Left lung (tissue), 4 donors: ENCODE measurements at regions not wholly inside any gene's neighbourhood (a gene's known extent, or its start where the extent isn't known, plus 50 kb on each side); places are given as distances from the start of the nearest gene placed in this dataset.

Source experiments
- ATAC-seq: fragments of 200-7000 bp; cut with Tn5 transposase; one replicate; pipeline ENCODE4 v1.9.1; 2020; ENCODE audit warnings: moderate library complexity
- DNase-seq, 4 donors: peaks; one replicate each; pipeline ENCODE4 v3.0.0-alpha.2; 2013 to 2020
- H3K27ac ChIP-seq, 2 donors: fragments of 200-600 bp; sonication (generic) in 1 of 2; one replicate each; pipeline versions ENCODE4 v1.5.0 to v1.8.0; 2020 to 2021
- H3K27me3 ChIP-seq, 2 donors: fragments of 200-600 bp; sonication (generic) in 1 of 2; one replicate each; pipeline versions ENCODE4 v1.5.0 to v1.8.0; 2020 to 2021
- H3K36me3 ChIP-seq, 2 donors: fragments of 200-600 bp; sonication (generic) in 1 of 2; one replicate each; pipeline versions ENCODE4 v1.5.0 to v1.8.0; 2020 to 2021
- H3K4me1 ChIP-seq, 2 donors: fragments of 200-600 bp; one replicate each; pipeline ENCODE4 v1.8.0; 2021
- H3K4me3 ChIP-seq, 2 donors: fragments of 200-600 bp; sonication (generic) in 1 of 2; one replicate each; pipeline versions ENCODE4 v1.5.0 to v1.8.0; 2020 to 2021; ENCODE audit warnings: mild to moderate bottlenecking in 1 of 2
- H3K9me3 ChIP-seq, 2 donors: fragments of 200-600 bp; sonication (generic) in 1 of 2; one replicate each; pipeline versions ENCODE4 v1.5.0 to v1.8.0; 2020 to 2021
- intact Hi-C, 2 donors: fragments of 100-400 bp; cut with DNase I; formaldehyde crosslinking; loops; one replicate each; pipeline versions ENCODE4 v1.11.2 to v1.14.2; 2022
- TF ChIP-seq, protein P1 (sequence below), 2 donors: fragments of 200-600 bp; sonication (generic) in 1 of 2; IDR thresholded peaks; one replicate each; pipeline versions ENCODE4 v1.5.0 to v1.8.0; 2021; ENCODE audit warnings: antibody characterized with exemption in 2 of 2
- donor health status: DM: no; HTN: yes; CAD: no.
- donor health status: DM: no; HTN: no; CAD: no.

- Histone ChIP-seq H3K4me3 (no peak overlapping the region), H3K36me3 (no peaks in the 10 kb centered on the region), H3K27ac (no peak overlapping the region), H3K27me3 (no peaks in the 10 kb centered on the region), H3K9me3 (peaks cover 0 to 2% of the 10 kb centered on the region in 2 donors), H3K4me1 (no peaks in the 10 kb centered on the region)
- intact Hi-C loops: no loop called here
- no peak for DNase-seq
- ATAC-seq: no peak
- TF ChIP-seq, protein P1, sequence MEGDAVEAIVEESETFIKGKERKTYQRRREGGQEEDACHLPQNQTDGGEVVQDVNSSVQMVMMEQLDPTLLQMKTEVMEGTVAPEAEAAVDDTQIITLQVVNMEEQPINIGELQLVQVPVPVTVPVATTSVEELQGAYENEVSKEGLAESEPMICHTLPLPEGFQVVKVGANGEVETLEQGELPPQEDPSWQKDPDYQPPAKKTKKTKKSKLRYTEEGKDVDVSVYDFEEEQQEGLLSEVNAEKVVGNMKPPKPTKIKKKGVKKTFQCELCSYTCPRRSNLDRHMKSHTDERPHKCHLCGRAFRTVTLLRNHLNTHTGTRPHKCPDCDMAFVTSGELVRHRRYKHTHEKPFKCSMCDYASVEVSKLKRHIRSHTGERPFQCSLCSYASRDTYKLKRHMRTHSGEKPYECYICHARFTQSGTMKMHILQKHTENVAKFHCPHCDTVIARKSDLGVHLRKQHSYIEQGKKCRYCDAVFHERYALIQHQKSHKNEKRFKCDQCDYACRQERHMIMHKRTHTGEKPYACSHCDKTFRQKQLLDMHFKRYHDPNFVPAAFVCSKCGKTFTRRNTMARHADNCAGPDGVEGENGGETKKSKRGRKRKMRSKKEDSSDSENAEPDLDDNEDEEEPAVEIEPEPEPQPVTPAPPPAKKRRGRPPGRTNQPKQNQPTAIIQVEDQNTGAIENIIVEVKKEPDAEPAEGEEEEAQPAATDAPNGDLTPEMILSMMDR (IDR thresholded peaks at IDR 0.05): no peak
Measured at GRCh38 chr3:134095005-134095404, 65.3 kb upstream of the SLCO2A1 start.

- intact Hi-C loops: no loop called here
- DNase-seq (no peak), ATAC-seq (no peak)
- TF ChIP-seq, protein P1 (IDR thresholded peaks at IDR 0.05): no peak
- no peaks in the 10 kb centered on the region for H3K36me3 ChIP-seq
- no peaks in the 10 kb centered on the region for H3K27me3 ChIP-seq
- no peak overlapping the region for H3K4me3 ChIP-seq
- H3K9me3 ChIP-seq: peaks cover 0 to under 1% of the 10 kb centered on the region in 2 donors
- H3K4me1 ChIP-seq: no peaks in the 10 kb centered on the region
- H3K27ac ChIP-seq: no peak overlapping the region
Measured at GRCh38 chr3:134094491-134094890, 64.8 kb upstream of the SLCO2A1 start.

DNA sequence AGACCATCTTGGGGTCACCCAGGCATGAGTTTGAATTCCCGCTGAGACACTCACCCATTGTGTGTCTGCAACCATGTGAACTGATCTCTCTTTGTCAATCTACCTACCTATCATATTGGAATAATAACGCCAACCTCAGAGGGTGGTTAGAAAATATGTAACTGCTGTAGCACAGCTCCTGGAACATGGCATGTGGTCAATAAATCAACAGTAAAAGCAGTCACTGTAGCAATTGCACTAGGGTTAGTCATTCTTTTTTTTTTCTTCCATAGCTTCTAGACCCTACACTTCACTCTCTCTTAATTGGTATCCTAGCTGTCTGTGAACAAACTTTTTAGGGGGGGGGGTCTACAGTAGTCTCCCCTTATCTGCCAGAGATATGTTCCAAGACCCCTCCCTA lies 64.2 kb upstream of the SLCO2A1 start:
- H3K27me3 ChIP-seq: no peaks in the 10 kb centered on the region
- H3K4me1 ChIP-seq: no peaks in the 10 kb centered on the region
- TF ChIP-seq, protein P1 (IDR thresholded peaks at IDR 0.05): no peak
- DNase-seq: no peak
- H3K27ac ChIP-seq: no peak overlapping the region
- ATAC-seq: no peak
- no peak overlapping the region for H3K4me3 ChIP-seq
- no peaks in the 10 kb centered on the region for H3K9me3 ChIP-seq
- intact Hi-C loops: no loop called here
- no peaks in the 10 kb centered on the region for H3K36me3 ChIP-seq

- DNase-seq: no peak
- no peaks in the 10 kb centered on the region for H3K4me1 ChIP-seq
- intact Hi-C loops: no loop called here
- H3K27ac ChIP-seq: no peak overlapping the region
- H3K36me3 ChIP-seq: no peaks in the 10 kb centered on the region
- no peaks in the 10 kb centered on the region for H3K27me3 ChIP-seq
- H3K9me3 ChIP-seq: no peaks in the 10 kb centered on the region
- no peak overlapping the region for H3K4me3 ChIP-seq
- no peak for ATAC-seq
- TF ChIP-seq, protein P1 (IDR thresholded peaks at IDR 0.05): no peak
Measured at GRCh38 chr3:134092208-134092701, 62.5 kb upstream of the SLCO2A1 start.

DNA sequence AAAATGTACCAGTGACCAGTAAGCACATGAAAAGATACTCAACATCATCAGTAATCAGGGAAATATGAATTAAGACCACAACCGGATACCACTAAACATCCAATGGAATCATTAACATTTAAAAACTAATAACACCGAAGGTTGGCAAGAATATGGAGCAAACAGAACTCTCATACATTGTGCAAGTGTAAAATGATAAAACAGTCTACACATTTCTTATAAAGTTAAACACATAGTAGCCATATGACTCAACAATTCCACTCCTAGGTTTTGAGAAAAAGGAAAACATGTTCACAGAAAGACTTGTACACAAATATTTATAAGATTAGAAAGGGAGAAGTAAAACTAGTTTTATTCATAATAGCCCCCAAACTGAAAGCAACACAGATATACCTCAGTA lies 60.3 kb upstream of the SLCO2A1 start:
- Histone ChIP-seq H3K27ac (no peak overlapping the region), H3K27me3 (no peaks in the 10 kb centered on the region), H3K4me3 (no peak overlapping the region), H3K4me1 (no peaks in the 10 kb centered on the region), H3K9me3 (no peaks in the 10 kb centered on the region), H3K36me3 (no peaks in the 10 kb centered on the region)
- DNase-seq (no peak), ATAC-seq (no peak)
- TF ChIP-seq, protein P1 (IDR thresholded peaks at IDR 0.05): no peak
- intact Hi-C loops: no loop called here
